ENCODE measurements at regions not wholly inside any gene's neighbourhood (a gene's known extent, or its start where the extent isn't known, plus 50 kb on each side); places are given as distances from the start of the nearest gene placed in this dataset.
"Not testable (repeated sequence)": the region's sequence is repeated elsewhere in the genome, so short reads cannot be mapped to it uniquely, and the experiment has no call there.

DNA sequence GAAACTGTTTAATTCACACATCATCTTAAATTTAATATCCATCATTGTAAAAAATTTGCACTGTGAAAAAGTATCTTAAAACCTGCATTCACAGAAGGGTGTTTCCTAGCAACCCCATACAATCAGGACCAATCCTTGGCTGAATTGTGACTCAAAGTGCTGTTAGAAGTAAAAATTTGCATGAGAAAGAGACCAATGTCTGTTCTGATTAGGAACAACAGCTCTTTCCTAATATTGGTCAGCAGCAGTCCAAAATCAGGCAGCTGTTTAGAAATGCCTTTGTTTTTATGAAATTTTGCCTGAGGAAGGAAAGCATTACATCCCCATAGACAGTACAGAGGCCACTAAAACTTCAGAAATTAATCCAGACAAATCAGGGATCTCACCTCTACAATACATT lies 987.0 kb downstream of the HACE1 start:
- H3K36me3 Mint-ChIP-seq (ENCODE audit: low read depth): no peaks in the 10 kb centered on the region
- no peak for DNase-seq
- H3K4me3 Mint-ChIP-seq: no peak overlapping the region
- no peaks in the 10 kb centered on the region for H3K27me3 Mint-ChIP-seq
- no peaks in the 10 kb centered on the region for H3K9me3 Mint-ChIP-seq
- H3K27ac Mint-ChIP-seq: no peak overlapping the region
- no peaks in the 10 kb centered on the region for H3K4me1 Mint-ChIP-seq
- intact Hi-C loops (cut with micrococcal nuclease): no loop called here

DNA sequence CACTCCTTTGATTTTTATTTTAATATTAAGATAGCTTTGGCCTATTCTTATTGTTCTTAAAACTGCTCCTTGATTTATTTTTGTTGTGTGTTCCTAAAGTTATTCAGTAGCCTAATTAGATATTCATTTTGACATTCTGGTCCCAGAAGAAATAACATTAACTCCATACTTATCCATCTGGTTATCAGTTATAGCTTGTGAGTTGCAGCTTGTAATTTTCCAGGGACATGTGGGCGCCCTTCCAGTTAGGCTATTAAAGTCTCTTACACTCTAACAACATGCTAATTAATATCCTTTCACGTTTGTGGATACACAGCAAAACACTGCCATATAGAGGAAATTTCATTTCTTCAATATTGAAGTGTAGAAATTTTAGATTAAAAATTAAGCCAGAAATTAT lies 987.5 kb downstream of the HACE1 start:
- Mint-ChIP-seq H3K36me3 (ENCODE audit: low read depth) (no peaks in the 10 kb centered on the region), H3K9me3 (no peaks in the 10 kb centered on the region), H3K27me3 (no peaks in the 10 kb centered on the region), H3K27ac (no peak overlapping the region), H3K4me1 (no peaks in the 10 kb centered on the region), H3K4me3 (no peak overlapping the region)
- intact Hi-C loops (cut with micrococcal nuclease): no loop called here
- no peak for DNase-seq

DNA sequence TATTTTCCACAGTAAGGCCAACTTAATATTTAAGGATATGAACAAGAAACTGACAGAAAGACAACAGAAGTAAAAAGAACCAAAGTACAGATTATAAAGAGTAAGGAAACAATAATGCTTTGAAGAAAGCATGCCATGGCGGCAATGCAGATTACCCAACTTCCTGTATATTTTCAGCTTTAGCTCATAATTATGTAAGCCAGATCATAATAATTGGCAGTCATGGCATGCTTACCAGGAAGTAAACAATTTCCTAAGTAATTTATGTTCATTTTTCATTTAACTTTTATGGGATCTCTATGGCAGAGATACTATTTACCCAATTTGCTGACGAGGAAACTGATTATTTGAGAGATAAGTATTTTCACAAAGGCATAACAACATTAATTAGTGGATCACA lies 988.7 kb downstream of the HACE1 start:
- no peak overlapping the region for H3K4me3 Mint-ChIP-seq
- intact Hi-C loops (cut with micrococcal nuclease): no loop called here
- H3K36me3 Mint-ChIP-seq (ENCODE audit: low read depth): no peaks in the 10 kb centered on the region
- H3K9me3 Mint-ChIP-seq: no peaks in the 10 kb centered on the region
- H3K27ac Mint-ChIP-seq: no peak overlapping the region
- no peak for DNase-seq
- H3K4me1 Mint-ChIP-seq: no peaks in the 10 kb centered on the region
- no peaks in the 10 kb centered on the region for H3K27me3 Mint-ChIP-seq

DNA sequence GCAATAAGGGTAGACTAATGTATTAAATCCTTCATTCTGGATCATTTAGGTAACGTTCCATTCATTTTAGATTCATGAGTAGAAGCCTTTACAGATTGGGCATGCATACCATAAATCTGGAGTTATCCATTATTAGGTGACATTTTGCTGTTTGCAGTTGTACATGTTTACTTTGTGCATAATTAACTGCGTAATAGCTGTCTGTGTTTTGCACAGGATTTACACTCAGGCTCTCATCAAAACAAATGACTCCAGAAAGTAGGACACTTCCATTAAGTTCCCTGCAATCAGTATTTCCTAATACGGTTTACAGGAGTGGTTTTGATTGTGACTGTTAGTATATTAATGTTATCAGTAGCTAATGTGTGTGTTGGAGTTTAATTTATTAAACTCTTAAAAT lies 997.4 kb downstream of the HACE1 start:
- intact Hi-C loops (cut with micrococcal nuclease): no loop called here
- DNase-seq: no peak
- H3K4me1 Mint-ChIP-seq: no peaks in the 10 kb centered on the region
- H3K4me3 Mint-ChIP-seq: no peak overlapping the region
- no peaks in the 10 kb centered on the region for H3K9me3 Mint-ChIP-seq
- no peak overlapping the region for H3K27ac Mint-ChIP-seq
- no peaks in the 10 kb centered on the region for H3K27me3 Mint-ChIP-seq
- no peaks in the 10 kb centered on the region for H3K36me3 Mint-ChIP-seq (ENCODE audit: low read depth)

DNA sequence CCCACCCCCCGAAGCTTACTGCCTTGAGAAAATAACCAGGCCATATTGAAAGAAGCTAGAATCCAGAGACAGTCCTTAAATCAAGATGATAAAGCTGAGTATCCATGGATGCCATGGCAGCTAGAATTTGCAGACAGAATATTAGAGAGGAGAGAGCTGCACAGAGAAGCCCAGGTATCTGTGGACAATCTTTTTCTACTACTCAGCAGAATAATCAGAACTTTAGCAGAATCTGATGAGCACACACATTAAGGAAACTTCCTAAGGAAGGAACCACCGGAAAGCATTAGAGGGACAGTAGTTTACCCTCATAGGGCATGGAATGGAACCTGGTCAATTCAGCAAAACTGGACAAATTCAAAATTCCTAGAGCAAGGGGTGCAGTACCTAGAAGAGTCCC lies 1001.7 kb downstream of the HACE1 start:
- Mint-ChIP-seq H3K27ac (no peak overlapping the region), H3K36me3 (ENCODE audit: low read depth) (no peaks in the 10 kb centered on the region)

DNA sequence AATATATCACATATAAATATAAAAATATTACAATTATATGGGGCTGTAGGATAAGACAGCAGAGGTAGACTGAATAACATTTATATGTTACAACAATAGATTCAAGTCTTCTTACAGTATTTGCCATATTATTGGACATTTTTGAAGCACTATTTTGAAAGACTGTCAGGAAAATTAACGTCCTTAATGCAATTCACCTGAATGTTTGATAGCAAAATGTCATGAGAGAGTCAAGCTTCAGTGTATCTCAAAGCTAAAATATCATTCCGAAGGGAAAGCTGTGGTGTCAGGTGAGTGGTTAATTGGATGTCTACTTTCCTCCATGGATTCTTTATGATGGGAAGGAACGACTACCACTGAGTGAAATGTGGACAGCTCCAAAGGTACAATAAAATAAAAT lies 1004.0 kb downstream of the HACE1 start:
- Mint-ChIP-seq H3K9me3 (no peaks in the 10 kb centered on the region), H3K4me1 (no peaks in the 10 kb centered on the region), H3K27ac (no peak overlapping the region), H3K36me3 (ENCODE audit: low read depth) (no peaks in the 10 kb centered on the region), H3K27me3 (no peaks in the 10 kb centered on the region), H3K4me3 (no peak overlapping the region)
- intact Hi-C loops (cut with micrococcal nuclease): no loop called here
- no peak for DNase-seq

More for the DNA sequence above, 1001.7 kb downstream of the HACE1 start:
- Mint-ChIP-seq H3K27me3 (no peaks in the 10 kb centered on the region), H3K9me3 (no peaks in the 10 kb centered on the region), H3K4me1 (no peaks in the 10 kb centered on the region), H3K4me3 (no peak overlapping the region)
- intact Hi-C loops (cut with micrococcal nuclease): no loop called here
- no peak for DNase-seq

DNA sequence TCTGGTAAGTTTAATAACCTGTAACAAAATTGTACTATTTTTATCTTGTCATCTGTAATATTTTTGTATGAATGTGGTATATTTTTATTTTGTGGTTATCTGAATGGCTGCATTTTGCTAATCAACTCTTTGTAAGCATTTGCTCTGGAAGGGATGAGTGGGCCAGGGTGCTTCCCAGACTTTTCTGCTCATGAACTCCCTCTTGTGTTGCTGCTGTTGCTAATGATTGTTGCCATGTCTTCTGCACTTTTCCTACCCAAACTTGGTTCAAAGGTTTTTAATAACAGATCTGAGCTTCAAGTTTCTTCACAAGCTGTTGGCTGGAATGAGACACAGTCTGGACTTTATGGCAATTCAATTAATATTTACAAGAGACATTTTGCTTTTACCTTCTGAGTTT lies 1005.7 kb downstream of the HACE1 start:
- H3K9me3 Mint-ChIP-seq: no peaks in the 10 kb centered on the region
- no peak overlapping the region for H3K27ac Mint-ChIP-seq
- DNase-seq: no peak
- H3K36me3 Mint-ChIP-seq (ENCODE audit: low read depth): no peaks in the 10 kb centered on the region
- no peak overlapping the region for H3K4me3 Mint-ChIP-seq
- H3K4me1 Mint-ChIP-seq: no peaks in the 10 kb centered on the region
- intact Hi-C loops (cut with micrococcal nuclease): no loop called here
- no peaks in the 10 kb centered on the region for H3K27me3 Mint-ChIP-seq

DNA sequence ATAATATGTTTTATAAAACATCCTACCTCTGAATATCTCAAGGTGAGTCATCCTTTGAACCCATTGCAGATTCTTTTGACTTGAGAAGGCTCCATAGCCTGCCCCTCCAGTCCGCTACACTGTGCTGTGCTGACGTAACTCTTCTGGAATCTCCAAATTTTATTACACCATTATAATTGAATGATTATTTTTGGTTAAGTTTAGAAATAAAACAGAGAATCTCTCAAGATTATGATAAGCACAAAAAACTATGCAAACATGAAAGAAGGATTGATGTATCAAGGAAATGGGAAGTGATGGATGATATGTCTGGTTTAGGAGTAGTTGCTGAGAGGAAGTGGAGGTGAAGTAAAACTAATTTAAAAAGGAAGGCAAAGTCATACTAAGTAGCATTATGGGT lies 1021.3 kb downstream of the HACE1 start:
- no peaks in the 10 kb centered on the region for H3K9me3 Mint-ChIP-seq
- H3K27me3 Mint-ChIP-seq: no peaks in the 10 kb centered on the region
- no peak overlapping the region for H3K4me3 Mint-ChIP-seq
- H3K4me1 Mint-ChIP-seq: no peaks in the 10 kb centered on the region
- H3K27ac Mint-ChIP-seq: no peak overlapping the region
- H3K36me3 Mint-ChIP-seq (ENCODE audit: low read depth): no peaks in the 10 kb centered on the region
- intact Hi-C loops (cut with micrococcal nuclease): no loop called here
- DNase-seq: no peak

DNA sequence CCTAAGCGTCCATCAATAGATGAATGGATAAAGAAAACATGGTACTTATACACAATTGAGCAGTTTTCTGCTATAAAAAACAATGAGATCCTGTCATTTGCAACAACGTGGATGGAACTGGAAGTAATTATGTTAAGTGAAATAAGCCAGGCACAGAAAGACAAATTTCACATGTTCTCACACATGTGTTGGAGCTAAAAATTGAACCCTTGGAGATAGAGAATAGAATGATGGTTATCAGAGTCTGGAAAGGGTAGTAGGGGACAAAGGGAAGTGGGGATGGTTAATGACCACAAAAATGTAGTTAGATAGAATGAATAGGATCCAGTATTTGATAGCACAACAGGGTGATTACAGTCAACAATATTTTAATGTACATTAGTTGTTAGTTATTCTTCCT lies 1033.5 kb downstream of the HACE1 start:
- intact Hi-C loops (cut with micrococcal nuclease): no loop called here
- no peak for DNase-seq
- no peaks in the 10 kb centered on the region for H3K9me3 Mint-ChIP-seq
- no peaks in the 10 kb centered on the region for H3K36me3 Mint-ChIP-seq (ENCODE audit: low read depth)
- no peak overlapping the region for H3K27ac Mint-ChIP-seq
- H3K27me3 Mint-ChIP-seq: no peaks in the 10 kb centered on the region
- H3K4me3 Mint-ChIP-seq: no peak overlapping the region
- H3K4me1 Mint-ChIP-seq: no peaks in the 10 kb centered on the region

DNA sequence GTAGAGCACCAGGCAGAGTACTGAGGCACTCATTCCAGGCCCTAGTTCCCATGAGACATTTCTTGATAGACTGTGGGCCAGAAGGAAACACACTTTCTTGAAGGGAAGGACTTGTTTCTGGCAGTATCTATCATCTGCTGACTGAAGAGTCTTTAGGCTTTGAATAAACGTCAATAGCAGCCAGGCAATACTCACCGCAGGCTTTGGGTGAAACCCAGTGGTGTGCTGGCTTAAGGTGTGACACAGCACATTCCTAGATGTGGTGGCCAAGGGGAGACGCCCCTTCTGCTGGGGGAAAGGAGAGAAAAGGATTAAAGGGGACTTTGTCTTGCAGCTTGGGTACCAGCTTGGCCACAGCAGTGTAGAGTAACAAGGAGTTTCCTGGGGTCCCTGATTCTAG lies 1039.6 kb downstream of the HACE1 start:
- H3K27ac Mint-ChIP-seq: no peak overlapping the region
- no peak overlapping the region for H3K4me3 Mint-ChIP-seq
- no peaks in the 10 kb centered on the region for H3K9me3 Mint-ChIP-seq
- no peak for DNase-seq
- H3K4me1 Mint-ChIP-seq: no peaks in the 10 kb centered on the region
- no peaks in the 10 kb centered on the region for H3K36me3 Mint-ChIP-seq (ENCODE audit: low read depth)
- H3K27me3 Mint-ChIP-seq: no peaks in the 10 kb centered on the region
- intact Hi-C loops (cut with micrococcal nuclease): no loop called here

DNA sequence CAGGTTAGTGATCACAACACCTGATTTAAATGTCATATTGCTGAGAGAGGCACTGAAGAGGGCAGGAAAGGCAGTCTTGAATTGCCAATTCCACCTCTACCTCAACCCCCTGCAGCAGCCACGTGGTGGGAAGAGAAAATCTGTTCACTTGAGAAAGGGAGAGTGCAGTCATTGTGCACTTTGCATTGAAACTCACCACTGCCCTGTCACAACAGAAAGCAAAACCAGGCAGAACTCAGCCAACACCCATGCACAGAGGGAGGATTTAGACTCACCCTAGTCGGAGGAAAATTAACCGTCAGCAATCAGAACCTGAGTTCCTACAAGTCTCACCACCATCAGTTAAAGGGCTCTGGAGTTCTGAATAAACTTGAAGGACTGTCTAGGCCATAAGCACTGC lies 1040.2 kb downstream of the HACE1 start:
- no peaks in the 10 kb centered on the region for H3K4me1 Mint-ChIP-seq
- H3K9me3 Mint-ChIP-seq: no peaks in the 10 kb centered on the region
- H3K27me3 Mint-ChIP-seq: no peaks in the 10 kb centered on the region
- intact Hi-C loops (cut with micrococcal nuclease): no loop called here
- peak; percentile 57 for DNase-seq
- H3K4me3 Mint-ChIP-seq: no peak overlapping the region
- no peak overlapping the region for H3K27ac Mint-ChIP-seq
- H3K36me3 Mint-ChIP-seq (ENCODE audit: low read depth): no peaks in the 10 kb centered on the region

DNA sequence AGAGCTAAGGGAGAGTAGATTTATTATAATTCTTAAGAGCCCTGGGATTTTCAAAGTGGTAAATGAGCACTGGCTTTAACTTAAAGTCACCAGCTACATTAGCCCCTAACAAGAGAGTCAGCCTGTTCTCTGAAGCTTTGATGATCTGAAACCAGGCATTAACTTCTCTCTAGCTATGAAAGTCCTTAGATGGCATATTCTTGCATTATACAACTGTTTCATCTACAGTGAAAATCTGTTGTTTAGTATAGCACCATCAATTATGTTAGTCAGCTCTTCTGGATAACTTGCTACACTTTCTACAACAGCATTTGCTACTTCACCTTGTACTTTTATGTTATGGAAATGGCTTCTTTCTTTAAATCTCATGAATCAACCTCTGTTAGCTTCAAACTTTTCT lies 1046.7 kb downstream of the HACE1 start:
- no peaks in the 10 kb centered on the region for H3K27me3 Mint-ChIP-seq
- no peaks in the 10 kb centered on the region for H3K9me3 Mint-ChIP-seq
- H3K4me3 Mint-ChIP-seq: no peak overlapping the region
- H3K36me3 Mint-ChIP-seq (ENCODE audit: low read depth): no peaks in the 10 kb centered on the region
- no peak for DNase-seq
- intact Hi-C loops (cut with micrococcal nuclease): no loop called here
- H3K27ac Mint-ChIP-seq: no peak overlapping the region
- no peaks in the 10 kb centered on the region for H3K4me1 Mint-ChIP-seq

DNA sequence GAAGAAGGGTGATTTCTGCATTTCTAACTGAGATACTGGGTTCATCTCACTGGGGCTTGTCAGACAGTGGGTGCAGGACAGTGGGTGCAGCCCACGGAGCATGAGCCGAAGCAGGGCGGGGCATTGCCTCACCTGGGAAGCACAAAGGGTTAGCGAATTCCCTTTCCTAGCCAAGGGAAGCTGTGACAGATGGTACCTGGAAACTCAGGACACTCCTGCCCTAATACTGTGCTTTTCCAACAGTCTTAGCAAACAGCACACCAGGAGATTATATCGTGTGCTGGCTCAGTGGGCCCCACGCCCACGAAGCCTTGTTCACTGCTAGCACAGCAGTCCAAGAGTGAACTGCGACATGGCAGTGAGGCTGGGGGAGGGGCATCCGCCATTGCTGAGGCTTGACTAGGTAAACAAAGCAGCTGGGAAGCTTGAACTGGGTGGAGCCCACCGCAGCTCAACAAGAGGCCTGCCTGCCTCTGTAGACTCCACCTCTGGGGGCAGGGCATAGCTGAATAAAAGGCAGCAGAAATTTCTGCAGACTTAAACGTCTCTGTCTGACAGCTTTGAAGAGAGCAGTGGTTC lies 1057.7 kb downstream of the HACE1 start:
- H3K27ac Mint-ChIP-seq; H3K9me3 Mint-ChIP-seq; intact Hi-C loops (cut with micrococcal nuclease); H3K4me3 Mint-ChIP-seq; DNase-seq; H3K36me3 Mint-ChIP-seq (ENCODE audit: low read depth); H3K27me3 Mint-ChIP-seq; H3K4me1 Mint-ChIP-seq: not testable (repeated sequence)

DNA sequence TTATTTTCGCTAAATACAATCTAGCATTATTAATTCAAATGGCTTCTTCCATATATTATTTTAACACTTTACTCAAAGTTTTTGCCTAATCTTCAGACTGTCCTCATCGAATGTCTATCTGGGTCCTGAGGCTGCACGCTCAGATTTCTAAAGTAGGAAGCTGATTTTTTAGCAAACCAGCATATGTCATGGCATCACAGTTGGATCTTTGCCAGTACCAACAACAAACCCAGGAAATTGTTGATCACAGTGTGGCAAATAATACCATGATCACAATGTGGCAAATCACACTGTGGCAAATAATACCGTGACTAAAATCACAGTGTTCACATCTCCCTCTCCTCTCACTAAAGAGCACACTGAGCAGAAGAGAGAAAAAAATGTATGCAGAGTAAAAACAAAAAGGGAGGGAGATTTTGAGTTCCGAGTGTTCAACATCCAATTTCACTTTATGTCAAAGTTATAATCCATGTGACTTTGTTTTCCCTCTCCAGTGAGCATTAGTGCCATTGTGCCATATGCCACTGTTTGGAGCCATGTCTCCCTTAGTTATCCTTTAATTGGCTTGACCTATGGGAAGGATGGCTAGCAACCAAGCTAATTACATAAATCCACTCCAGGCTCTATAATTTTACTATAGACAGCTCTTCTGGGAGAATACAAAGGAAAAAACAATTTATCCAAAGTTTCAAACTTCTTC lies 1059.6 kb downstream of the HACE1 start:
- Mint-ChIP-seq H3K27me3 (no peaks in the 10 kb centered on the region), H3K27ac (no peak overlapping the region), H3K4me1 (no peaks in the 10 kb centered on the region), H3K9me3 (no peaks in the 10 kb centered on the region), H3K36me3 (ENCODE audit: low read depth) (no peaks in the 10 kb centered on the region), H3K4me3 (no peak overlapping the region)
- intact Hi-C loops (cut with micrococcal nuclease): no loop called here
- DNase-seq: no peak

DNA sequence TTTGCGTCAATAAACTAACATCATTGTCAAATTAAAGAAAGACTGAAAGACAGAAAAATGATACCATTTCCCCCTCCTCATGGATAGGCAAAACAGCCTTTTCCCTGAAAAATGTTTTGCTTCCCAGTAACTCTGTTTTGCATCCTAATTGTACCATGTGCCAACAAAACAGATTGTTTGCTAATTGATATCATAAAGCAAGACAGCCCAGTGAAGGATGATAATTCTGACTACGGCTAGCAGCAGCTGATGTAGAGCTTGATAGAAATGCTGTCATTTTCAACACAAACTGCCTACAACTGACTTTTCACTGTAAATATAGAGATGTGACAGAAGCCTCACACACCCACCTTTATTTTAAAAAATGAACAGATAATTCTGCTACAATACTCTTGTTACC lies 1061.6 kb downstream of the HACE1 start:
- intact Hi-C loops (cut with micrococcal nuclease): no loop called here
- no peaks in the 10 kb centered on the region for H3K4me1 Mint-ChIP-seq
- no peaks in the 10 kb centered on the region for H3K9me3 Mint-ChIP-seq
- no peak overlapping the region for H3K4me3 Mint-ChIP-seq
- no peaks in the 10 kb centered on the region for H3K36me3 Mint-ChIP-seq (ENCODE audit: low read depth)
- no peak overlapping the region for H3K27ac Mint-ChIP-seq
- DNase-seq: no peak
- no peaks in the 10 kb centered on the region for H3K27me3 Mint-ChIP-seq
